Urothelium cell line (cell line): ENCODE measurements at regions not wholly inside any gene's neighbourhood (a gene's known extent, or its start where the extent isn't known, plus 50 kb on each side); places are given as distances from the start of the nearest gene placed in this dataset.
"Not testable (repeated sequence)": the region's sequence is repeated elsewhere in the genome, so short reads cannot be mapped to it uniquely, and the experiment has no call there.

Experiments used
- DNase-seq: peaks from one replicate; pipeline ENCODE4 v3.0.0; 2011; ENCODE audit warnings: low spot score, mixed read lengths
- FAIRE-seq: peaks from 2 replicates; lab custom pipeline; 2011; peaks lifted over from hg19 to GRCh38; lab: Jason Lieb, UNC

- no peak for FAIRE-seq
These were observed 365.4 kb upstream of the FSIP2 start for GRCh38 chr2:185373229-185373628.

GRCh38 chr2:185374878-185375277 lies 363.7 kb upstream of the FSIP2 start:
- FAIRE-seq (no peak), DNase-seq (no peak)

More at GRCh38 chr2:185373229-185373628, 365.4 kb upstream of the FSIP2 start:
- no peak for DNase-seq

GRCh38 chr2:185375731-185376130 lies 362.9 kb upstream of the FSIP2 start:
- FAIRE-seq (no peak), DNase-seq (no peak)

GRCh38 chr2:185381631-185382030 lies 357.0 kb upstream of the FSIP2 start:
- DNase-seq (no peak), FAIRE-seq (no peak)

GRCh38 chr2:185384822-185385560 lies 353.6 kb upstream of the FSIP2 start:
- no peak for FAIRE-seq
- no peak for DNase-seq

GRCh38 chr2:185388226-185388625 lies 350.4 kb upstream of the FSIP2 start:
- no peak for FAIRE-seq
- DNase-seq = no peak

GRCh38 chr2:185391543-185391942 lies 347.1 kb upstream of the FSIP2 start:
- no peak for FAIRE-seq
- DNase-seq = no peak

GRCh38 chr2:185393091-185393490 lies 345.5 kb upstream of the FSIP2 start:
- DNase-seq (no peak), FAIRE-seq (no peak)

GRCh38 chr2:185402474-185402873 lies 336.1 kb upstream of the FSIP2 start:
- DNase-seq (no peak), FAIRE-seq (no peak)

- FAIRE-seq = no peak
- no peak for DNase-seq
These were observed 334.0 kb upstream of the FSIP2 start for GRCh38 chr2:185404578-185404977.

- peak; percentile 6 for DNase-seq
- no peak for FAIRE-seq
These were observed 321.5 kb upstream of the FSIP2 start for GRCh38 chr2:185417111-185417510.

- FAIRE-seq = no peak
- DNase-seq = no peak
These were observed 320.9 kb upstream of the FSIP2 start for GRCh38 chr2:185417688-185418087.

GRCh38 chr2:185424958-185425629 lies 313.5 kb upstream of the FSIP2 start:
- FAIRE-seq, DNase-seq: not testable (repeated sequence)

GRCh38 chr2:185428000-185428399 lies 310.6 kb upstream of the FSIP2 start:
- no peak for FAIRE-seq
- DNase-seq = no peak

- DNase-seq = no peak
- FAIRE-seq = no peak
These were observed 304.8 kb upstream of the FSIP2 start for GRCh38 chr2:185433824-185434223.

- FAIRE-seq = no peak
- DNase-seq = no peak
These were observed 301.7 kb upstream of the FSIP2 start for GRCh38 chr2:185436787-185437372.

GRCh38 chr2:185441486-185442005 lies 297.1 kb upstream of the FSIP2 start:
- no peak for FAIRE-seq

GRCh38 chr2:185456517-185456916 lies 282.1 kb upstream of the FSIP2 start:
- DNase-seq = peak; percentile 17
- FAIRE-seq = no peak

More at GRCh38 chr2:185441486-185442005, 297.1 kb upstream of the FSIP2 start:
- no peak for DNase-seq

- no peak for DNase-seq
- FAIRE-seq = no peak
These were observed 275.1 kb upstream of the FSIP2 start for GRCh38 chr2:185463481-185463880.

GRCh38 chr2:185466915-185467314 lies 271.7 kb upstream of the FSIP2 start:
- FAIRE-seq (no peak), DNase-seq (no peak)

GRCh38 chr2:185471441-185471840 lies 267.2 kb upstream of the FSIP2 start:
- no peak for DNase-seq
- no peak for FAIRE-seq

- DNase-seq (no peak), FAIRE-seq (no peak)
These were observed 266.0 kb upstream of the FSIP2 start for GRCh38 chr2:185472574-185472973.
